HL-60/S4 (cell line): ENCODE measurements at regions not wholly inside any gene's neighbourhood (a gene's known extent, or its start where the extent isn't known, plus 50 kb on each side); places are given as distances from the start of the nearest gene placed in this dataset.

Experiments
- in situ Hi-C: fragments of 300-500 bp; cut with MboI; formaldehyde crosslinking; loops from 2 replicates; pipeline ENCODE4 v1.14.3; 2022; ENCODE audit warnings: low sequenced_read_pairs

DNA sequence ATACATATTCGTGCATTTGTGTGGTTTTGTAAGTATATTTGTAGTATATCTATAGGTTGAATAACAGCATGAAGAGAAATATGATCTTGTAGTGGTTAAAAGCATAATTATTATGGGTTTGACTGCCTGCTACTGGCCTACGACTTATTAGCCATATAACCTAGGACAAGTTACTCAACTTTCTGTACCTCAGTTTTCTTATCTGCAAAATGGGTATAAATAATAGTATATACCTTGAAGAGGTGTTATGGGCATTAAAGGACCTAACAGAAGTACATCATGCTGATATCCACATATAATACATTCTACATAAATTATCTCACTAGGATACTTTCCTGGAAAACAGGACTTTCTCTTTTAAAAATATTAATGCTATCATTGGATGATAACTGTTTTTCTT lies 118.3 kb upstream of the ELL2 start:
- in situ Hi-C loops = no loop called here

- in situ Hi-C loops = no loop called here
Observed at GRCh38 chr5:96079075-96079474, 117.4 kb upstream of the ELL2 start.

DNA sequence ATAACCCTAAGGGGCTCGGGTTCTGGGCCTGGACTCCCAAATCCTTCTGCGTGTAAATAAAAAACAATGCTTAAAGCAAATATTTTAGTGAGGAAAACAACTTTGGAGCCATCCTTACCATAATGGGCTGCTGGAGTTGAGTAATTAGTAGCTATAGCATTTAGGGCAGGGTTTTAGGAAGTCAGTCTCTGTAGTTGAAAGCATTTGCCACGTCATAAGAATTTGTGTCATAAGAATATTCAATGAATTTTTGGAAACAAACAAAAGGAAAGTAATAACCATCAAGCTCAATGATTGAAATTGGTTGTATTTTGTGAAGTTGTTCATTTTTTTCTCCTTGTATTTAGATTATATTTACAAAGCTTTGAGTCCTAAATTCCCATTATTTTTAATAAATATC lies 114.8 kb upstream of the ELL2 start:
- in situ Hi-C loops = no loop called here

DNA sequence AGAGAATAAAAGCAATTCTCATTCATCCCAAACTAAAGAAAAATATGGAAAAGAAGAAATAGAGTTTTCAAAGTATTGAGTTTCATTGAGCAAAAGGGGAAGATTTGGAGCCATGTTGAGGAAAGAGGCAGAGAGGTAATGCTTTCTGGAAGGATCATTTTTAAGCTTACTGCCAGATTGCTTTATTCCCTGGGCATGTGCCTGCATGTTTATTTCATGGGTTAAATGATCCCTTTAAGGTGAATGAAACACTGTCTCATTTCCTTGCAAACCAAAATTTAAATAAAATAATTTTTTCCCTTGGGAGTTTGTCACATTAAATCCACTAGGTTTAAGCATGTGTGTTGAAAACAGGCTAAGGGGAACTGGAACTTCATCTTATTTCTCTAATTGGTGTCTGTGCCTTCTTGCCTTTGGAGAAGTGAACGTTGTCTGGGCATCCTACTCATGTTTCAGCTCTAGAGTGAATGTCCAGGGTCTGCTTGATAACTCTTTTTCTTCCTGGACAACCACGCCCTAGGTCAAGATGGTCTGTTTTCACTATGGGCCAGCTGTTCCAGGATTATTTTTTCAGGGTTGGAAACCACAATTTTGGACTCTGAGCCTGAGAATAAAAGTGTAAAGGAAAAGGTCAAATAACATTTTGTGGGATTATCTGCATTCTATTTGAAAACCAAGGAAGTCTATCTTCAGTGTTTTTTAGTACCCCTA lies 114.1 kb upstream of the ELL2 start:
- in situ Hi-C loops = no loop called here

GRCh38 chr5:96074870-96075269 lies 113.2 kb upstream of the ELL2 start:
- in situ Hi-C loops = no loop called here

- in situ Hi-C loops = no loop called here
Observed at GRCh38 chr5:96074460-96074859, 112.8 kb upstream of the ELL2 start.

DNA sequence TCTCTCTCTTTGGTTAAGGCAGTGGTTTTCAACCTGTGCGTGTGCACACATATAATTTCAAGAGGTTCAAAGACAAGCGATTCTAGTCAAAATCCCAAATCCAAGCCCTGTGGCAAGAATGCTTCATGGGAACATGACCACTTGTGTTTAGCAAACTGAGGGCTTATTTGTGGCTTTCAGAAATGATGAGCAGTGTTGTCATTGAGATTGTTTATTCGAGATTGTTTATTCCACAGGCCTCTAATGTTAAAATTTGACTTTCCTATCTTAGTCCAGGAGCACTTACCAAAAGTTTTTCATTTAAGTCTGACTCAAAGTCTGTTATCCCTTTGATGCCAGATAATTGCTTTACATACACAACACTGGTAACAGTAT lies 111.1 kb upstream of the ELL2 start:
- in situ Hi-C loops = no loop called here

- in situ Hi-C loops = no loop called here
Observed at GRCh38 chr5:96072138-96072790, 110.6 kb upstream of the ELL2 start.

DNA sequence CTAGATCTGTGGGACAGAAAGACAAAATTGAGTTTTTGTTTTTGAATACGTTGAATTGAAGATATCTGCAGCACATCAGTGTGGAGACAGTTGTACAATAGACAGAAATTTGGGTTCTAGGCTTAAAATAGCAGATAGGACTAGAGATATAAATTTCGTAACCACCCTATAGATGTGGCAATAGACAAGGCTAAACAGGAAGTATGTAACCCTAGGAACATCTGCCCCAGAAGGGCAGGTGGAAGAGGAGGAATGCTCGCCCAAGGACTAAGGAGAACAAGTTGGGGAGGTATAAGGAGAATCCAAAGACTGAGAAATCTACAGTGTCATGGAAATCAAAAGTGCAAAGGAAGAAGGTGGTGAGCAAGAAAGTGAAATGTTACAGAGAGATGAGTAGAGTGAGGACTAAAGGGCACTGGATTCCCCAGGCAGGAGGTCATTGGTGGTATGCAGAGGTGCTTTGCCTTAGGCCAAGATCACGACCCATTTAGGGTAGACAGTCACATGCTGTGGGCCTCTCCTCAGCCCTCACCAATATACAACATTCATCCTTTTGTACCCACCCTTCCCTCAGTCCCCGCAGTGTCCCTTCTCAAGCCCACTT lies 109.1 kb upstream of the ELL2 start:
- in situ Hi-C loops = no loop called here

DNA sequence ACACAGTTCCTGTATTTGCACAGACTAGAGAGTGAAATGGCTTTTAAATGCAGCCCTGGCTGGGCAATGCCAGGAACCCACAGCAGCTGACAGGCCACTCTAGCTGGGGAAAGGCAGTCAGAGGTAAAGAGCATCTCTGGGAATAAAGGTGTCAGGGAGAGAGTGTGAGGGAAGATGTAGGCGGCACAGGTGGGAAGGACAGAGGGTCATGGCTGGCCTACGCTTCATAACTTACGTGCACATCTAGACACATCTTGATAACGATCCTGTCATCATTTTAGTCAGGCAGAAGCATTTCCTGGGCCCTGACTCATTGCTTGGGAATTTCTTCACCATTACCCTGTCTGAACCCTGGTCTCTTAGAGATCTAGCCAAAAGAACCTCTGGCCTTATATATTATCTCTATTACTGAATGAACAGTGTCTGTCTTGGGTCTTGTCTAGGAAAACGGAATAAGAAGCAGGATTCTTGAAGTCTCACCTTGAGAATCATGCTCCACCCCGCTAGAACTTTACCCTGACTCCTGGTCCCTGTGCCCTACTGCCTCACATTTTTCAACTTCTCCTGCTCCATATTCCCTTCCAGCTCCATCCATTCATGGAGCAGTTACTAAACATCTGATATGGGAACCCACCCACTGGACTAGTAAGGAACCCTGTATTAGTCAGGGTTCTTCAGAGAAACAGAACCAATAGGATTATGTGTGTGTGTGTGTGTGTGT lies 106.4 kb upstream of the ELL2 start:
- in situ Hi-C loops = no loop called here

DNA sequence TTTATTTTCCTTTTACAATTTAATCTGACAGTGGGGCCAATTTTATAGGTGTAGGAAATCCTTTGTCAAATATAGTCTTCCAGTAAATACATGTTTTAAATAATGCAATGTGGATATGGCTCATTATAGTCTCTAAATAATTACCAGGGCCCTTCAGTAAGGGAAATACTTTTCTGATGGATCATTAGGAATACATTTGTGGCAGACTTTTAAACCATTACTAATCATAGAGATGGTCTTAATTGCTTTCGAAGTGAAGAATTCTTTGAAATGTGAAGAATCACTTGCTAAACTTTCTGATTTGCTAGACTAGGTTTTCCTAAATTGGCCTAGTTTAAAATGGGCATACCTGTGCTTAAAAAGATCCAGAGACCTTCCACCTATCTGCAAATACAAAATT lies 105.6 kb upstream of the ELL2 start:
- in situ Hi-C loops = no loop called here

DNA sequence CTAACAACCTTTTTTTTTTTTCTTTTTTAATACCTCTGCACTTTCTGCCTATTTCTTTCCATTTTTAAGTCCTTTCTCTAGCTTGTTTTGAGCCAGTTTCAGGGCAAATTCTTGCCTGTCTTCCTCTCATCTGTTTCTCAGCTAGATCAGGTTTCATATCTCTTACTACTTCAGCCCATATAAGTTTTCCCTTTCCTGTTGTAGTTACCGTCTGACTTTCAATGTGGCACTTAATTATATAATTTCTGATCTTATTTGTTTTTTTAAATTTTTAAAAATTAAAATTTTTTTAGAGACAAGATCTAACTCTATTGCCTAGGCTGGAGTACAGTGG lies 104.7 kb upstream of the ELL2 start:
- in situ Hi-C loops = no loop called here

- in situ Hi-C loops = no loop called here
Observed at GRCh38 chr5:96065685-96066385, 104.2 kb upstream of the ELL2 start.

GRCh38 chr5:96064877-96065276 lies 103.2 kb upstream of the ELL2 start:
- in situ Hi-C loops = no loop called here

DNA sequence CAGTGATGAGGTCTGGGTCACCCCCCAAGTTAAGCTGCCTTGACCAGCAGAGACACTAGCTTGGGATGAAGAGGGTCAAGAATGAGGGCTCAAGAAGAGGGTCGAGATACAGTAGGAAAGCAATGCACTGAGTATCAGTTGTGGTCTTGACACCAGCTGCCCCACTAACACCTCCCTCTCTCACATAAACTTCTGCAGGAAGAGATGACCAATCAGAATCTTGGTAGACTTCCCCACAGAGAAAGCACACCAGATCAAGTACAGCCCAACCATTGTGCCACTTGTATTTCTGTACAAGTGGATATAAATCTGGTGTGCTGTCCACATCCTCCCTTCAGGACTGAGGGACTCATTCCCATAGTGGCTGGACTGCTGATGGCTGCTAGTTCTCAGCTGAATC lies 101.2 kb upstream of the ELL2 start:
- in situ Hi-C loops = no loop called here

DNA sequence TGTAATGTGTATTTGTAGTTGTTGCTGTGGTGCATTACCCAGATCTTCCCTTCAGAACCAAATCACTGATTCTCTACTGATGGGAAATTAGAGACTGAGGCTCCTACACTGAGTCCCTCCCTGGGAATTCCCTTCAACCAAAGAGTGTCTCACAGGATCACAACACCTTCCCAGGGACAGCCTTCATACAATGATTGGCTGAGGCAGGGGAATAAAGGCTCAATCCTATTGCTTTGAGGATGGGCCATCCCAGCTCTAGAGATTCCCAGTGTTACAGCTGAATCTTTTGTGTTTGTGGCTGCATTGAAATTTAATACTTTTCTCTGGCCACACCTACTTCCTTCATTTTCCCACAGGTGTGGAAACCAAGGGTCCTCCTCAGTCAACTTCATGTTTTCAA lies 96.4 kb upstream of the ELL2 start:
- in situ Hi-C loops = no loop called here

DNA sequence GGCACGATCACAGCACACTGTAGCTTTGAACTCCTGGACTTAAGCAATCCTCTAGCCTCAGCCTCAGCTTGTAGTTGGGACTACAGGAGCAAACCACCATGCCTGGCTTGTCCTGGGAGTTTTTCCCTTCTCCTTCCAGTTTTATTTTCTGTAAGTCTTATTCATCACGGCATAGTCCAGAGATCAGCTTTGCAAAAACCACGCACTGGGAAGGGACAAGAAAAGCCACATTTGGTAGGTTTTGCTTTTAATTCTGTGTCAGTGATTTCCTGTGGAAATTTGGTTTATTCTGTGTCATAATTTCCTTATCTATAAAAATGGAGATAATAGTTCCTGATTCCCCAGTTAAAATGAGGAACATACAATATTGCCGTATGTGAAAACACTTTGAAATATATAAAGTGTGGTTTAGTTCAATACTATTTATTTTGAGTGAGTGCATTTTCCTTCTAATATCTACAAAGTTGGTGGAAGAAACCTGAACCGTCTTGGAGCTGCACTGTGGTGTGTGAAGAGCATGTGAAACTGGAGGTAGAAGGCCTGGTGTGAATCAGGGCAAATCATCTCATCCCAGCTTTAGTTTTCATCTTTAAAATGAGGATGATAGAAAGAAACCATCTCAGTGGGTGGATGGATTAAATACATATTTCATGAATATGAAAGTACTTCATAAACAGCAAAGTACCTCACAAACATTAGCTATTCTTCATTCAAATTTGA lies 92.8 kb upstream of the ELL2 start:
- in situ Hi-C loops = no loop called here

DNA sequence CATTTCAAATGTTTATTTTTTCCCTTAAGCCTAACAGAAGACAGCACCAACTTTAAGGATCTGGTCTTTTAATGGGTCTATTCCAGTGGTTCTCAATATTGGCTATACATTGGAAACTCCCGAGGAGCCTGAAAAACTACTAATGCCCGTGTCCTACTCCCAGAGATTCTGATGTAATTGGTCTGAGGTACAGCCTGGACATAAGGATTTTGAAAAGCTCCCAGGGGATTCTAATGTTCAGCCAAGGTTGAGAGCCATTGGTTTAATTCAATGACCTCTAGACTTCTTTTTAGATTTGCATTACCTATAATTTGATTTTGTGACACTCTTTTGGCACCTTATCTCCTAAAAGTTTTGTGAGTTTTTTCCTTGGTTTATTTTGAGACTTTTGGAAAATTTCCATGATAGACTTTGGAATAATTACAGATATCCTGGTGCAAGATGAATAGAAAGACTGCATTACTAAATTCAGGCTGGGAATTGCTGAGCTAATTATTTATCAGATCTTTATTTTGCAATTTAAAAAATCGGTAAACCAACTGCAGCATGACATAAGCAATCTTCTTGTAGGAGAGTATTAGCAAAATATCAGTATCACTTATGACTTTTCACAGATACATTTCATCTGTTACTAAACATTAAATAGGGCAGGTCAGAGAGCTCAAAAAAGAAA lies 91.5 kb upstream of the ELL2 start:
- in situ Hi-C loops = no loop called here

- in situ Hi-C loops = no loop called here
Observed at GRCh38 chr5:96052374-96052773, 90.7 kb upstream of the ELL2 start.

DNA sequence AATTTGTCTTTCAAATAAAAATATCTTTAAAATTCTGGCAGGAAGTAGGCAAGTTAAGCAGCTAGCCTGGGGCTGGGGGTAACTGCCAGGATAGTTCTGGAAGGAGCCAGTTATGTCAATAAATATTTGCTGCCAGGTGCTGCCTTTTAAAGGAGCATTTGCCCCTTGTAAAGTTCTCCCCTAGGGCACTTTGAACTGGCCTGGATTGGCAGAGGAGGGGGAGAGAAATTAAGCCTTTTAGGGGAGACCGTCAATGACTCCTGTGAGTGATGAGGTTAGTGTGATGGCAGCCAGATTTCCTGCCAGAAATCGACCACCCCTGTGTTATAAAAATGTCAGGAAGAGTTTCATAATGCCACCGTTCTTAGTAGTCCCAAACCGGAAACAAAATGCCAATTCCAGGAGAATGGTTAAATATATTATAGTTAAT lies 89.8 kb upstream of the ELL2 start:
- in situ Hi-C loops = no loop called here
